Psoas muscle (tissue), 7 donors: ENCODE measurements at regions not wholly inside any gene's neighbourhood (a gene's known extent, or its start where the extent isn't known, plus 50 kb on each side); places are given as distances from the start of the nearest gene placed in this dataset.
"Not testable (repeated sequence)": the region's sequence is repeated elsewhere in the genome, so short reads cannot be mapped to it uniquely, and the experiment has no call there.

Experiments used
- ATAC-seq, 4 donors: fragments of 200-7000 bp; cut with Tn5 transposase; one replicate each; pipeline ENCODE4 v1.9.1; 2020; ENCODE audit warnings: moderate library complexity in 3 of 4, mild to moderate bottlenecking in 2 of 4
- DNase-seq, 2 donors: peaks; one replicate each; pipeline ENCODE4 v3.0.0-alpha.2; 2020
- H3K27ac ChIP-seq: fragments of 200-600 bp; one replicate; pipeline ENCODE4 v1.8.0; 2022
- H3K27me3 ChIP-seq, 3 donors: fragments of 200-600 bp in 1 of 3; one replicate each; pipeline versions ENCODE4 v1.6.1 to v1.8.0; 2013 to 2022; ENCODE audit warnings: low read length in 2 of 3, mild to moderate bottlenecking in 2 of 3, moderate library complexity in 1 of 3; ENCODE audit not compliant: insufficient read depth in 3 of 3
- H3K36me3 ChIP-seq, 2 donors: fragments of 200-600 bp in 1 of 2; one replicate each; pipeline versions ENCODE4 v1.6.1 to v1.8.0; 2013 to 2022; ENCODE audit warnings: low read depth in 1 of 2, mild to moderate bottlenecking in 1 of 2, moderate library complexity in 1 of 2; ENCODE audit not compliant: insufficient read depth in 1 of 2
- H3K4me1 ChIP-seq: fragments of 200-600 bp; one replicate; pipeline ENCODE4 v1.8.0; 2022
- H3K4me3 ChIP-seq: fragments of 200-600 bp; one replicate; pipeline ENCODE4 v1.8.0; 2022; ENCODE audit warnings: mild to moderate bottlenecking
- H3K9me3 ChIP-seq: fragments of 200-600 bp; one replicate; pipeline ENCODE4 v1.8.0; 2022
- CTCF ChIP-seq: fragments of 200-600 bp; IDR thresholded peaks from one replicate; pipeline ENCODE4 v1.8.0; 2022; ENCODE audit warnings: antibody characterized with exemption
- WGBS, 3 donors: extraction: QIAGEN DNeasy Blood & Tissue Kit; methylation state at CpG; one replicate each; pipeline versions ENCODE4 v1.1.6 to v1.1.7; 2013; 5-methylcytosine and 5-hydroxymethylcytosine counted together
- intact Hi-C, 2 donors: fragments of 100-400 bp; cut with DNase I; formaldehyde crosslinking; loops; one replicate each; pipeline versions ENCODE4 v1.11.0 to v1.14.2; 2022
- donor health status: healthy with polysubstance abuse.
- donor health status: DM: no; HTN: no; CAD: no; lungs with moderate emphysema.
- donor health status: Bipolar disorder and iron deficiency.
- donor health status: healthy.
- donor health status: DM: yes; HTN: yes; CAD: no.
- donor health status: DM: no; HTN: no; CAD: no.
- donor health status: DM: yes; HTN: yes; CAD: no.

DNA sequence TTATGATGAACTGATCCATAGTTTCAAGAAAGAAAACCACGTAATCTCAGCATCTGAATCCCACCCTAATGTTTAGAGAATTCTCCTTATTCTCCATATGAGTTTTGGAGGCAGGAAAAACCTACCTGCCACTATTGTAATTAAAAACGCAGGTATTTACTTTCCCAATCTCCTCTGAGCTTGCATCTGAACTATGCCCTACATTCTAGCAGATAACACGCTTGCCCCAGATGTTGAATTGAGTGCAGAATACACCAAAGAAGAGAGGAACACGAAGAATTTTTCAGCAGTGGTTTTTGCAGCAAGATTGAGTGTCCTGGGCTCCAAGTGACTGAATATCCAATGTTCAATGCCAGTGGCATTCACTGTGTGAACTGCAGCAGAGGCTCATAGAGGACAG, 182.4 kb downstream of the COX18 start:
- Histone ChIP-seq H3K27ac (no peak overlapping the region), H3K27me3 (no peaks in the 10 kb centered on the region), H3K4me1 (no peaks in the 10 kb centered on the region), H3K9me3 (no peaks in the 10 kb centered on the region), H3K36me3 (no peaks in the 10 kb centered on the region), H3K4me3 (no peak overlapping the region)
- ATAC-seq, result no peak
- DNase-seq, result no peak
- 49 to 59% (median 56%) methylated on average over 4 of the region's 4 CpGs for WGBS, 3 donors
- intact Hi-C loops, result no loop called here
- TF ChIP-seq CTCF, result no peak

- TF ChIP-seq CTCF, result no peak
- Histone ChIP-seq H3K4me3 (no peak overlapping the region), H3K36me3 (no peaks in the 10 kb centered on the region), H3K27me3 (no peaks in the 10 kb centered on the region), H3K4me1 (no peaks in the 10 kb centered on the region), H3K27ac (no peak overlapping the region), H3K9me3 (no peaks in the 10 kb centered on the region)
- WGBS, 3 donors, result 71 to 83% (median 74%) methylated on average over 1 of the region's 1 CpG
- no peak for ATAC-seq
- no peak for DNase-seq
- intact Hi-C loops, result no loop called here
Observed at GRCh38 chr4:72886602-72887001, 182.9 kb downstream of the COX18 start.

GRCh38 chr4:72884225-72884624, 185.3 kb downstream of the COX18 start:
- DNase-seq, H3K9me3 ChIP-seq, H3K27ac ChIP-seq, H3K4me3 ChIP-seq, ATAC-seq, H3K27me3 ChIP-seq, H3K4me1 ChIP-seq, H3K36me3 ChIP-seq, intact Hi-C loops: not testable (repeated sequence)
- WGBS, 3 donors, result 81 to 87% (median 82%) methylated on average over 7 of the region's 7 CpGs

DNA sequence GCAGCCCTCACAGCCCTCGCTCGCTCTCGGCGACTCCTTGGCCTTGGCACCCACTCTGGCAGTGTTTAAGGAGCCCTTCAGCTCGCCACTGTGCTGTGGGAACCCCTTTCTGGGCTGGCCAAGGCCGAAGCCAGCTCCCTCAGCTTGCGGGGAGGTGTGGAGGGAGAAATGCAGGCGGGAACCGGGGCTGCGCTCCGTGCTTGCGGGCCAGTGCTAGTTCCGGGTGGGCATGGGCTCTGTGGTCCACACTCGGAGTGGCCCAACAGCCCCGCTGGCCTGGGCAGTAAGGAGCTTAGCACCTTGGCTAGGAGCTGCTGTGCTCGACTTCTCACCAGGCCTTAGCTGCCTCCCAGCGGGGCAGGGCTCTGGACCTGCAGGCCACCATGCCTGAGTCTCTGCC, 192.6 kb downstream of the COX18 start:
- H3K36me3 ChIP-seq, result no peaks in the 10 kb centered on the region
- H3K9me3 ChIP-seq, result no peaks in the 10 kb centered on the region
- no peaks in the 10 kb centered on the region for H3K27me3 ChIP-seq
- no peak overlapping the region for H3K27ac ChIP-seq
- 80 to 83% (median 82%) methylated on average over 17 of the region's 17 CpGs for WGBS, 3 donors
- H3K4me1 ChIP-seq, result no peaks in the 10 kb centered on the region
- DNase-seq (no peak), ATAC-seq (no peak)
- intact Hi-C loops, result no loop called here
- no peak overlapping the region for H3K4me3 ChIP-seq
- no peak for TF ChIP-seq CTCF

GRCh38 chr4:72875545-72875944, 194.0 kb downstream of the COX18 start:
- H3K9me3 ChIP-seq, result no peaks in the 10 kb centered on the region
- no peaks in the 10 kb centered on the region for H3K27me3 ChIP-seq
- ATAC-seq (peak in 1 of 4 donors; percentile 40), DNase-seq (no peak)
- no peaks in the 10 kb centered on the region for H3K36me3 ChIP-seq
- no peaks in the 10 kb centered on the region for H3K4me1 ChIP-seq
- intact Hi-C loops, result no loop called here
- H3K4me3 ChIP-seq, result no peak overlapping the region
- no peak for TF ChIP-seq CTCF
- 60 to 74% (median 67%) methylated on average over 5 of the region's 5 CpGs for WGBS, 3 donors
- no peak overlapping the region for H3K27ac ChIP-seq
